ENCODE measurements at regions not wholly inside any gene's neighbourhood (a gene's known extent, or its start where the extent isn't known, plus 50 kb on each side); places are given as distances from the start of the nearest gene placed in this dataset.

DNA sequence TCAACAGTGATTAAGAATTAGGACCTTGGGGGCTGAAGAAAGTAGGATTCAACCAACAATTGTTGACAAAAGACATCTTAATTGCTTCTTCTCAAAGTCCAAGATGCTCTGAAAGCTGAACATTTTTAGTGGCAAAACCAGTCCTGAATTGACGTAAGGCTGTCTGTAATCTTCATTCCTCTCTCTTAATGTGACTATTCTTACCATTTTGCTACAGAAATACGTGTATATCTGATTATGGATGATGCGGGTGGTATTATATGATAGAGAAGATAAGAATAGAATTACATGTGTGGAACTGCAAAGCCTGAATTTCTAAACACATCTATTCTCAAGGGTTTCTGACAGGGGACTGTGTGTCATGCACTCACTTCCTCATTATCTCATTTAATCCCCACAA, 130.3 kb upstream of the SASH1 start:
- no peak for TF ChIP-seq ZNF274 (IDR thresholded peaks at IDR 0.05; ENCODE audit: low read depth, low read length)
- no peak for TF ChIP-seq YY1 (IDR thresholded peaks at IDR 0.05; ENCODE audit: insufficient read depth, insufficient read length)
- TF ChIP-seq SUZ12 (IDR thresholded peaks at IDR 0.05; ENCODE audit: extremely low read depth, insufficient read depth, insufficient read length), result no peak

Data from NT2/D1 (cell line).